ENCODE measurements at regions not wholly inside any gene's neighbourhood (a gene's known extent, or its start where the extent isn't known, plus 50 kb on each side); places are given as distances from the start of the nearest gene placed in this dataset.

GRCh38 chr6:26258212-26258977 lies 106.6 kb upstream of the BTN3A2 start:
- no peak overlapping the region for H3K27ac ChIP-seq (ENCODE audit: low read depth, low read length)
- 84% methylated on average over 5 of the region's 5 CpGs for WGBS
- H3K36me3 ChIP-seq (ENCODE audit: insufficient read depth, low read length) = no peaks in the 10 kb centered on the region
- H3K4me3 ChIP-seq (ENCODE audit: low read length) = no peak overlapping the region
- no peaks in the 10 kb centered on the region for H3K9me3 ChIP-seq (ENCODE audit: insufficient read depth, low read depth, low read length)
- H3K9ac ChIP-seq (ENCODE audit: low read depth, low read length) = no peak overlapping the region
- peaks cover 3% of the 10 kb centered on the region; the same call in 1 of the 2 replicates for H3K4me1 ChIP-seq (ENCODE audit: insufficient read depth, low read length)
- no peaks in the 10 kb centered on the region for H3K27me3 ChIP-seq (ENCODE audit: insufficient read depth, low read length)

GRCh38 chr6:26260110-26260637 lies 104.8 kb upstream of the BTN3A2 start:
- Histone ChIP-seq H3K36me3 (ENCODE audit: insufficient read depth, low read length) (no peaks in the 10 kb centered on the region), H3K4me3 (ENCODE audit: low read length) (no peak overlapping the region), H3K9ac (ENCODE audit: low read depth, low read length) (no peak overlapping the region), H3K4me1 (ENCODE audit: insufficient read depth, low read length) (peaks cover 10% of the 10 kb centered on the region), H3K9me3 (ENCODE audit: insufficient read depth, low read depth, low read length) (no peaks in the 10 kb centered on the region), H3K27ac (ENCODE audit: low read depth, low read length) (no peak overlapping the region), H3K27me3 (ENCODE audit: insufficient read depth, low read length) (no peaks in the 10 kb centered on the region)
- WGBS = 89% methylated on average over 7 of the region's 7 CpGs

GRCh38 chr6:26260725-26261490 lies 104.1 kb upstream of the BTN3A2 start:
- H3K27me3 ChIP-seq (ENCODE audit: insufficient read depth, low read length) = no peaks in the 10 kb centered on the region
- H3K36me3 ChIP-seq (ENCODE audit: insufficient read depth, low read length) = no peaks in the 10 kb centered on the region
- 92% methylated on average over 4 of the region's 6 CpGs for WGBS
- no peak overlapping the region for H3K4me3 ChIP-seq (ENCODE audit: low read length)
- no peaks in the 10 kb centered on the region for H3K9me3 ChIP-seq (ENCODE audit: insufficient read depth, low read depth, low read length)
- peaks cover 10% of the 10 kb centered on the region for H3K4me1 ChIP-seq (ENCODE audit: insufficient read depth, low read length)
- H3K27ac ChIP-seq (ENCODE audit: low read depth, low read length) = no peak overlapping the region
- H3K9ac ChIP-seq (ENCODE audit: low read depth, low read length) = no peak overlapping the region

GRCh38 chr6:26264547-26264946 lies 100.5 kb upstream of the BTN3A2 start:
- Histone ChIP-seq H3K9ac (ENCODE audit: low read depth, low read length) (no peak overlapping the region), H3K27ac (ENCODE audit: low read depth, low read length) (no peak overlapping the region), H3K4me3 (ENCODE audit: low read length) (no peak overlapping the region), H3K27me3 (ENCODE audit: insufficient read depth, low read length) (no peaks in the 10 kb centered on the region), H3K36me3 (ENCODE audit: insufficient read depth, low read length) (no peaks in the 10 kb centered on the region), H3K9me3 (ENCODE audit: insufficient read depth, low read depth, low read length) (no peaks in the 10 kb centered on the region), H3K4me1 (ENCODE audit: insufficient read depth, low read length) (peaks cover 16% of the 10 kb centered on the region)
- 88% methylated on average over 1 of the region's 1 CpG for whole genome bisulfite sequencing

GRCh38 chr6:26267083-26267589 lies 97.9 kb upstream of the BTN3A2 start:
- H3K27me3 ChIP-seq (ENCODE audit: insufficient read depth, low read length) = no peaks in the 10 kb centered on the region
- H3K4me1 ChIP-seq (ENCODE audit: insufficient read depth, low read length) = peaks cover 21% of the 10 kb centered on the region
- H3K27ac ChIP-seq (ENCODE audit: low read depth, low read length) = no peak overlapping the region
- no peak overlapping the region for H3K4me3 ChIP-seq (ENCODE audit: low read length)
- no peak overlapping the region for H3K9ac ChIP-seq (ENCODE audit: low read depth, low read length)
- H3K36me3 ChIP-seq (ENCODE audit: insufficient read depth, low read length) = no peaks in the 10 kb centered on the region
- 91% methylated on average over 3 of the region's 3 CpGs for WGBS
- H3K9me3 ChIP-seq (ENCODE audit: insufficient read depth, low read depth, low read length) = no peaks in the 10 kb centered on the region

- peak overlapping the region; percentile 65 for H3K4me3 ChIP-seq (ENCODE audit: low read length)
- peak overlapping the region; percentile 95 for H3K27ac ChIP-seq (ENCODE audit: low read depth, low read length)
- peak overlapping the region; percentile 97 for H3K9ac ChIP-seq (ENCODE audit: low read depth, low read length)
- H3K36me3 ChIP-seq (ENCODE audit: insufficient read depth, low read length) = no peaks in the 10 kb centered on the region
- no peaks in the 10 kb centered on the region for H3K27me3 ChIP-seq (ENCODE audit: insufficient read depth, low read length)
- no peaks in the 10 kb centered on the region for H3K9me3 ChIP-seq (ENCODE audit: insufficient read depth, low read depth, low read length)
- 67% methylated on average over 19 of the region's 19 CpGs for WGBS
- H3K4me1 ChIP-seq (ENCODE audit: insufficient read depth, low read length) = peaks cover 21% of the 10 kb centered on the region
Measured at GRCh38 chr6:26268659-26269402, 96.2 kb upstream of the BTN3A2 start.

- H3K9ac ChIP-seq (ENCODE audit: low read depth, low read length) = peak overlapping the region; percentile 97
- H3K36me3 ChIP-seq (ENCODE audit: insufficient read depth, low read length) = no peaks in the 10 kb centered on the region
- H3K27me3 ChIP-seq (ENCODE audit: insufficient read depth, low read length) = no peaks in the 10 kb centered on the region
- H3K4me3 ChIP-seq (ENCODE audit: low read length) = peak overlapping the region; percentile 65
- peak overlapping the region; percentile 95 for H3K27ac ChIP-seq (ENCODE audit: low read depth, low read length)
- H3K9me3 ChIP-seq (ENCODE audit: insufficient read depth, low read depth, low read length) = no peaks in the 10 kb centered on the region
- 4% methylated on average over 3 of the region's 4 CpGs for WGBS
- H3K4me1 ChIP-seq (ENCODE audit: insufficient read depth, low read length) = peaks cover 20% of the 10 kb centered on the region
Measured at GRCh38 chr6:26269531-26270485, 95.2 kb upstream of the BTN3A2 start.

- Histone ChIP-seq H3K4me3 (ENCODE audit: low read length) (peak overlapping the region; percentile 65), H3K9ac (ENCODE audit: low read depth, low read length) (peak overlapping the region; percentile 97), H3K27ac (ENCODE audit: low read depth, low read length) (peak overlapping the region; percentile 95), H3K4me1 (ENCODE audit: insufficient read depth, low read length) (peaks cover 26% of the 10 kb centered on the region), H3K36me3 (ENCODE audit: insufficient read depth, low read length) (no peaks in the 10 kb centered on the region), H3K9me3 (ENCODE audit: insufficient read depth, low read depth, low read length) (no peaks in the 10 kb centered on the region), H3K27me3 (ENCODE audit: insufficient read depth, low read length) (no peaks in the 10 kb centered on the region)
- 0% methylated on average over 10 of the region's 10 CpGs for WGBS
Measured at GRCh38 chr6:26270486-26270861, 94.5 kb upstream of the BTN3A2 start.

- no peaks in the 10 kb centered on the region for H3K36me3 ChIP-seq (ENCODE audit: insufficient read depth, low read length)
- peak overlapping the region; percentile 95 for H3K27ac ChIP-seq (ENCODE audit: low read depth, low read length)
- H3K4me3 ChIP-seq (ENCODE audit: low read length) = peak overlapping the region; percentile 65
- H3K4me1 ChIP-seq (ENCODE audit: insufficient read depth, low read length) = peaks cover 32% of the 10 kb centered on the region
- no peaks in the 10 kb centered on the region for H3K27me3 ChIP-seq (ENCODE audit: insufficient read depth, low read length)
- H3K9me3 ChIP-seq (ENCODE audit: insufficient read depth, low read depth, low read length) = no peaks in the 10 kb centered on the region
- WGBS = under 1% methylated on average over 49 of the region's 49 CpGs
- H3K9ac ChIP-seq (ENCODE audit: low read depth, low read length) = peak overlapping the region; percentile 97
Measured at GRCh38 chr6:26270903-26271667, 93.9 kb upstream of the BTN3A2 start.

All from HUES64 (cell line).